ENCODE measurements at regions not wholly inside any gene's neighbourhood (a gene's known extent, or its start where the extent isn't known, plus 50 kb on each side); places are given as distances from the start of the nearest gene placed in this dataset.

DNA sequence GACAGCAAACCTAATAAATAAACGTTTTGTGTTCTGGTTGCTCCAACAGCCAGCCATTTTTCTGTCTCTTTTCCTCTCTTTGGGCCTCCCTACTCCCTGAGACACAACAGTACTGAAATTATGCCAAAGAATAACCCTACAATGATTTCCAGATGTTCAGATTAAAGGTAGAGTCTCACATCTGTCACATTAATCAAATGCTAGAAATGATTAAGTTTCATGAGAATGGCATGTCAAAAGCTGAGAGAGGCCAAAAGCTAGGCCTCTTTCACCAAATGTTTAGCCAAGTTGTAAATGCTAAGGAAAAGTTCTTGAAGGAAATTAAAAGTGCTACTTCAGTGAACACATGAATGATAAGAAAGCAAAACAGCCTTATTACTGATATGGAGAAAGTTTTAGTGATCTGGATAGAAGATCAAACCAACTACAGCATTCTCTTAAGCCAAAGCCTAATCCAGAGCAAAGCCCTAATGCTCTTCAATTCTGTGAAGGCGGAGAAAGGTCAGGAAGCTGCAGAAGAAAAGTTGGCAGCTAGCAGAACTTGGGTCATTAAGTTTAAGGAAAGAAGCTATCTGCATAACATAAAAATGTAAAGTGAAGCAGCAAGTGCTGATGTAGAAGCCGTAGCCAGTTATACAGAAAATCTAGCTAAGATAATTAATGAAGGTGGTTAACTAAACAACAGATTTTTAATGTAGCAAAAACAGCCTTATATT lies 182.1 kb upstream of the NUDT6 start:
- TF ChIP-seq, protein P1, sequence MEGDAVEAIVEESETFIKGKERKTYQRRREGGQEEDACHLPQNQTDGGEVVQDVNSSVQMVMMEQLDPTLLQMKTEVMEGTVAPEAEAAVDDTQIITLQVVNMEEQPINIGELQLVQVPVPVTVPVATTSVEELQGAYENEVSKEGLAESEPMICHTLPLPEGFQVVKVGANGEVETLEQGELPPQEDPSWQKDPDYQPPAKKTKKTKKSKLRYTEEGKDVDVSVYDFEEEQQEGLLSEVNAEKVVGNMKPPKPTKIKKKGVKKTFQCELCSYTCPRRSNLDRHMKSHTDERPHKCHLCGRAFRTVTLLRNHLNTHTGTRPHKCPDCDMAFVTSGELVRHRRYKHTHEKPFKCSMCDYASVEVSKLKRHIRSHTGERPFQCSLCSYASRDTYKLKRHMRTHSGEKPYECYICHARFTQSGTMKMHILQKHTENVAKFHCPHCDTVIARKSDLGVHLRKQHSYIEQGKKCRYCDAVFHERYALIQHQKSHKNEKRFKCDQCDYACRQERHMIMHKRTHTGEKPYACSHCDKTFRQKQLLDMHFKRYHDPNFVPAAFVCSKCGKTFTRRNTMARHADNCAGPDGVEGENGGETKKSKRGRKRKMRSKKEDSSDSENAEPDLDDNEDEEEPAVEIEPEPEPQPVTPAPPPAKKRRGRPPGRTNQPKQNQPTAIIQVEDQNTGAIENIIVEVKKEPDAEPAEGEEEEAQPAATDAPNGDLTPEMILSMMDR (IDR thresholded peaks at IDR 0.05), result no peak
- TF ChIP-seq POLR2A (IDR thresholded peaks at IDR 0.05), result no peak
